ENCODE measurements at regions not wholly inside any gene's neighbourhood (a gene's known extent, or its start where the extent isn't known, plus 50 kb on each side); places are given as distances from the start of the nearest gene placed in this dataset.

DNA sequence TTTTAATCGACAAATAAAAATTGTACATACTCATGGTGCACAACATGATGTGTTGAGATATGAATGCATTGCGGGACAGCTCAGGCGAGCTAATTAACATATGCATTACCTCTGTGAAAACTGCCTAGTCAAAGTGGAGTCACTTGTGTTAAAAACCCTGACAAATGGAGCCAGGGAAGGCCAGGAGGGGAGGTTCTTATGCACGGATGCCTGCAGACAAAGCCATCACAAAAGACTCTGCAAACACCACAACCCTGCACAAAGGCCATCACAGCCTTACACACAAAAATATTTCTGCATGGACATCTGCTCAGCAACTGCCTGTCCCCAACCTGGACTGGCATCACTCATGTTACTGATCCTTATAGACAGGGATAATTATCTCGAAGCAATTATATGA lies 204.4 kb upstream of the AJAP1 start:
- Histone ChIP-seq H3K27me3 (ENCODE audit: low read depth, low read length) (no peaks in the 10 kb centered on the region), H3K4me2 (ENCODE audit: low read length) (no peak overlapping the region), H3K79me2 (ENCODE audit: low read length) (no peaks in the 10 kb centered on the region), H2AFZ (ENCODE audit: low read depth, low read length) (no peak overlapping the region), H3K4me1 (ENCODE audit: low read length) (no peaks in the 10 kb centered on the region), H3K4me3 (ENCODE audit: low read length) (no peak overlapping the region), H3K36me3 (replicated peaks; ENCODE audit: low read depth, low read length) (no peaks in the 10 kb centered on the region), H4K20me1 (ENCODE audit: insufficient read depth, low read length) (no peaks in the 10 kb centered on the region), H3K9ac (ENCODE audit: low read length) (no peak overlapping the region), H3K9me3 (ENCODE audit: insufficient read depth, low read length) (no peaks in the 10 kb centered on the region), H3K27ac (ENCODE audit: low read length) (no peak overlapping the region)
- TF ChIP-seq, protein P1, sequence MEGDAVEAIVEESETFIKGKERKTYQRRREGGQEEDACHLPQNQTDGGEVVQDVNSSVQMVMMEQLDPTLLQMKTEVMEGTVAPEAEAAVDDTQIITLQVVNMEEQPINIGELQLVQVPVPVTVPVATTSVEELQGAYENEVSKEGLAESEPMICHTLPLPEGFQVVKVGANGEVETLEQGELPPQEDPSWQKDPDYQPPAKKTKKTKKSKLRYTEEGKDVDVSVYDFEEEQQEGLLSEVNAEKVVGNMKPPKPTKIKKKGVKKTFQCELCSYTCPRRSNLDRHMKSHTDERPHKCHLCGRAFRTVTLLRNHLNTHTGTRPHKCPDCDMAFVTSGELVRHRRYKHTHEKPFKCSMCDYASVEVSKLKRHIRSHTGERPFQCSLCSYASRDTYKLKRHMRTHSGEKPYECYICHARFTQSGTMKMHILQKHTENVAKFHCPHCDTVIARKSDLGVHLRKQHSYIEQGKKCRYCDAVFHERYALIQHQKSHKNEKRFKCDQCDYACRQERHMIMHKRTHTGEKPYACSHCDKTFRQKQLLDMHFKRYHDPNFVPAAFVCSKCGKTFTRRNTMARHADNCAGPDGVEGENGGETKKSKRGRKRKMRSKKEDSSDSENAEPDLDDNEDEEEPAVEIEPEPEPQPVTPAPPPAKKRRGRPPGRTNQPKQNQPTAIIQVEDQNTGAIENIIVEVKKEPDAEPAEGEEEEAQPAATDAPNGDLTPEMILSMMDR (IDR thresholded peaks at IDR 0.05; ENCODE audit: low read depth, low read length), result no peak
- TF ChIP-seq EZH2phosphoT487 (IDR thresholded peaks at IDR 0.05; ENCODE audit: low read depth), result no peak

GRCh38 chr1:4452701-4453100 lies 201.7 kb upstream of the AJAP1 start:
- no peaks in the 10 kb centered on the region for H4K20me1 ChIP-seq (ENCODE audit: insufficient read depth, low read length)
- no peak overlapping the region for H2AFZ ChIP-seq (ENCODE audit: low read depth, low read length)
- TF ChIP-seq, protein P1 (IDR thresholded peaks at IDR 0.05; ENCODE audit: low read depth, low read length), result no peak
- no peak for TF ChIP-seq EZH2phosphoT487 (IDR thresholded peaks at IDR 0.05; ENCODE audit: low read depth)
- no peaks in the 10 kb centered on the region for H3K4me1 ChIP-seq (ENCODE audit: low read length)
- H3K4me3 ChIP-seq (ENCODE audit: low read length), result no peak overlapping the region
- H3K27me3 ChIP-seq (ENCODE audit: low read depth, low read length), result no peaks in the 10 kb centered on the region
- H3K4me2 ChIP-seq (ENCODE audit: low read length), result no peak overlapping the region
- no peak overlapping the region for H3K27ac ChIP-seq (ENCODE audit: low read length)
- no peak overlapping the region for H3K9ac ChIP-seq (ENCODE audit: low read length)
- H3K36me3 ChIP-seq (replicated peaks; ENCODE audit: low read depth, low read length), result no peaks in the 10 kb centered on the region
- no peaks in the 10 kb centered on the region for H3K9me3 ChIP-seq (ENCODE audit: insufficient read depth, low read length)
- H3K79me2 ChIP-seq (ENCODE audit: low read length), result no peaks in the 10 kb centered on the region

DNA sequence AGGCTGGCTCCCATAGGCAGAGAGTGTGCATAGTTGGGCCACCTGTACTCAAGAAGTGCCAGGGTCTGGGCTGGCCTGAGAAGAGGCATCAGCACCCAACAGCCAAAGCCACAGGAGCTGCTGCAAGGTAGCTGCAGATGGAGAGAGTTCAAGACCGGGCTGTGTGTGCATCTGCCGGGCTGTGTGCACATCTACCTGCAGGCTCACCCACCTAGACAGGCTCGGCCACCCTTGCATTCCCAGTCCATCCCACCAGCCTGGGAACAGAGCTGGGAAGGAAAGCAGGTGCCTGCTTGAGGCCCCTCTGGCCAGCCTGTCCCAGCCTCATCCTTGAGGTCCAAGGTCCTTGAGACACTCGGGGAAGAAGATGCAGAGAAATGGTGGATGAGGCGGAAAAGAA lies 194.4 kb upstream of the AJAP1 start:
- no peaks in the 10 kb centered on the region for H4K20me1 ChIP-seq (ENCODE audit: insufficient read depth, low read length)
- H3K9me3 ChIP-seq (ENCODE audit: insufficient read depth, low read length), result no peaks in the 10 kb centered on the region
- TF ChIP-seq EZH2phosphoT487 (IDR thresholded peaks at IDR 0.05; ENCODE audit: low read depth), result no peak
- TF ChIP-seq, protein P1 (IDR thresholded peaks at IDR 0.05; ENCODE audit: low read depth, low read length), result no peak

DNA sequence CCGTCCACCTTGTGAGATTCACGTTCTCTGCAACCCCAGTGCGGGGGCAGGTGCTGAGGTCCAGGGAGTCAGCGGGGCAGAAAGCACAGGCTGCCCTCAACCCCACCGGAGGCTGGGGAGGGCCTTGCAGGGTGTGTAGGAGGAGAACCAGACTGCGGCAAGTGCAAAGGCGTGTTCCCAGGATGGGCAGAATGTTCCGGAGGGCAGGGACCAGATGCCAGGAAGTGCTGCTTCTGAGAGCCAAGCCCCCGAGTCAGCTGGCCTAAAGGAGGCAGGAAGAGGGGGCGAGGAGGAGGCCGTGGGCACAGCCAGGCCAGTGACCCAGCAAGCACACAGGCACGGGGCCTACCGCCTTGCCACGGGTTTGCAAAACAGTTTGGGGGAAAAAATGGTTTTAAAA lies 193.8 kb upstream of the AJAP1 start:
- H3K27me3 ChIP-seq (ENCODE audit: low read depth, low read length), result no peaks in the 10 kb centered on the region

More for the DNA sequence above, 194.4 kb upstream of the AJAP1 start:
- H3K4me1 ChIP-seq (ENCODE audit: low read length), result no peaks in the 10 kb centered on the region
- H3K36me3 ChIP-seq (replicated peaks; ENCODE audit: low read depth, low read length), result no peaks in the 10 kb centered on the region
- no peaks in the 10 kb centered on the region for H3K27me3 ChIP-seq (ENCODE audit: low read depth, low read length)
- H3K27ac ChIP-seq (ENCODE audit: low read length), result no peak overlapping the region
- no peak overlapping the region for H2AFZ ChIP-seq (ENCODE audit: low read depth, low read length)
- H3K4me3 ChIP-seq (ENCODE audit: low read length), result no peak overlapping the region
- no peaks in the 10 kb centered on the region for H3K79me2 ChIP-seq (ENCODE audit: low read length)
- no peak overlapping the region for H3K9ac ChIP-seq (ENCODE audit: low read length)
- H3K4me2 ChIP-seq (ENCODE audit: low read length), result no peak overlapping the region

More for the DNA sequence above, 193.8 kb upstream of the AJAP1 start:
- H3K4me1 ChIP-seq (ENCODE audit: low read length), result no peaks in the 10 kb centered on the region
- no peak overlapping the region for H3K4me2 ChIP-seq (ENCODE audit: low read length)
- H3K4me3 ChIP-seq (ENCODE audit: low read length), result no peak overlapping the region
- H3K9me3 ChIP-seq (ENCODE audit: insufficient read depth, low read length), result no peaks in the 10 kb centered on the region
- no peak overlapping the region for H3K27ac ChIP-seq (ENCODE audit: low read length)
- H3K79me2 ChIP-seq (ENCODE audit: low read length), result no peaks in the 10 kb centered on the region
- no peaks in the 10 kb centered on the region for H4K20me1 ChIP-seq (ENCODE audit: insufficient read depth, low read length)
- TF ChIP-seq, protein P1 (IDR thresholded peaks at IDR 0.05; ENCODE audit: low read depth, low read length), result no peak
- TF ChIP-seq EZH2phosphoT487 (IDR thresholded peaks at IDR 0.05; ENCODE audit: low read depth), result no peak
- H3K36me3 ChIP-seq (replicated peaks; ENCODE audit: low read depth, low read length), result no peaks in the 10 kb centered on the region
- H2AFZ ChIP-seq (ENCODE audit: low read depth, low read length), result no peak overlapping the region
- H3K9ac ChIP-seq (ENCODE audit: low read length), result no peak overlapping the region
